ENCODE measurements at regions not wholly inside any gene's neighbourhood (a gene's known extent, or its start where the extent isn't known, plus 50 kb on each side); places are given as distances from the start of the nearest gene placed in this dataset.
A peak's percentile ranks its signal among the peaks of the same experiment; 100 is the strongest.

- Histone ChIP-seq H3K36me3 (ENCODE audit: control insufficient read depth in 2 of 2, insufficient read depth in 2 of 2, low read length in 2 of 2) (no peaks in the 10 kb centered on the region), H3K4me3 (ENCODE audit: low read length in 2 of 2) (peak overlapping the region in 1 of 2 donors; percentile 7), H3K27ac (ENCODE audit: low read depth in 2 of 2, low read length in 2 of 2) (no peak overlapping the region), H3K27me3 (ENCODE audit: control insufficient read depth in 2 of 2, insufficient read depth in 2 of 2, low read length in 2 of 2) (peaks cover 0 to 2% of the 10 kb centered on the region in 2 donors), H3K4me1 (ENCODE audit: control insufficient read depth in 2 of 2, insufficient read depth in 2 of 2, low read length in 2 of 2) (no peaks in the 10 kb centered on the region), H3K9ac (ENCODE audit: low read depth in 1 of 2, low read length in 2 of 2) (no peak overlapping the region), H3K9me3 (ENCODE audit: control insufficient read depth in 2 of 2, low read length in 2 of 2) (no peaks in the 10 kb centered on the region)
These were observed 158.2 kb upstream of the PRKCQ start for GRCh38 chr10:6738112-6738768.

GRCh38 chr10:6737758-6738111, 157.7 kb upstream of the PRKCQ start:
- Histone ChIP-seq H3K4me3 (ENCODE audit: low read length in 2 of 2) (no peak overlapping the region), H3K27me3 (ENCODE audit: control insufficient read depth in 2 of 2, insufficient read depth in 2 of 2, low read length in 2 of 2) (peaks cover 0 to 2% of the 10 kb centered on the region in 2 donors), H3K36me3 (ENCODE audit: control insufficient read depth in 2 of 2, insufficient read depth in 2 of 2, low read length in 2 of 2) (no peaks in the 10 kb centered on the region), H3K27ac (ENCODE audit: low read depth in 2 of 2, low read length in 2 of 2) (no peak overlapping the region), H3K4me1 (ENCODE audit: control insufficient read depth in 2 of 2, insufficient read depth in 2 of 2, low read length in 2 of 2) (no peaks in the 10 kb centered on the region), H3K9me3 (ENCODE audit: control insufficient read depth in 2 of 2, low read length in 2 of 2) (no peaks in the 10 kb centered on the region), H3K9ac (ENCODE audit: low read depth in 1 of 2, low read length in 2 of 2) (no peak overlapping the region)

- Histone ChIP-seq H3K27me3 (ENCODE audit: control insufficient read depth in 2 of 2, insufficient read depth in 2 of 2, low read length in 2 of 2) (peaks cover 0 to 2% of the 10 kb centered on the region in 2 donors), H3K9ac (ENCODE audit: low read depth in 1 of 2, low read length in 2 of 2) (no peak overlapping the region), H3K27ac (ENCODE audit: low read depth in 2 of 2, low read length in 2 of 2) (no peak overlapping the region), H3K4me3 (ENCODE audit: low read length in 2 of 2) (no peak overlapping the region), H3K4me1 (ENCODE audit: control insufficient read depth in 2 of 2, insufficient read depth in 2 of 2, low read length in 2 of 2) (no peaks in the 10 kb centered on the region), H3K36me3 (ENCODE audit: control insufficient read depth in 2 of 2, insufficient read depth in 2 of 2, low read length in 2 of 2) (no peaks in the 10 kb centered on the region), H3K9me3 (ENCODE audit: control insufficient read depth in 2 of 2, low read length in 2 of 2) (no peaks in the 10 kb centered on the region)
These were observed 157.1 kb upstream of the PRKCQ start for GRCh38 chr10:6737080-6737641.

GRCh38 chr10:6734286-6734685, 154.2 kb upstream of the PRKCQ start:
- H3K27me3 ChIP-seq (ENCODE audit: control insufficient read depth in 2 of 2, insufficient read depth in 2 of 2, low read length in 2 of 2): peaks cover 0 to 2% of the 10 kb centered on the region in 2 donors
- no peak overlapping the region for H3K4me3 ChIP-seq (ENCODE audit: low read length in 2 of 2)
- no peak overlapping the region for H3K27ac ChIP-seq (ENCODE audit: low read depth in 2 of 2, low read length in 2 of 2)
- no peak overlapping the region for H3K9ac ChIP-seq (ENCODE audit: low read depth in 1 of 2, low read length in 2 of 2)
- H3K4me1 ChIP-seq (ENCODE audit: control insufficient read depth in 2 of 2, insufficient read depth in 2 of 2, low read length in 2 of 2): no peaks in the 10 kb centered on the region
- H3K36me3 ChIP-seq (ENCODE audit: control insufficient read depth in 2 of 2, insufficient read depth in 2 of 2, low read length in 2 of 2): no peaks in the 10 kb centered on the region
- no peaks in the 10 kb centered on the region for H3K9me3 ChIP-seq (ENCODE audit: control insufficient read depth in 2 of 2, low read length in 2 of 2)

GRCh38 chr10:6729861-6730344, 149.8 kb upstream of the PRKCQ start:
- no peak overlapping the region for H3K27ac ChIP-seq (ENCODE audit: low read depth in 2 of 2, low read length in 2 of 2)
- H3K27me3 ChIP-seq (ENCODE audit: control insufficient read depth in 2 of 2, insufficient read depth in 2 of 2, low read length in 2 of 2): no peaks in the 10 kb centered on the region
- no peak overlapping the region for H3K9ac ChIP-seq (ENCODE audit: low read depth in 1 of 2, low read length in 2 of 2)

GRCh38 chr10:6729071-6729774, 149.1 kb upstream of the PRKCQ start:
- H3K9ac ChIP-seq (ENCODE audit: low read depth in 1 of 2, low read length in 2 of 2): no peak overlapping the region
- H3K27me3 ChIP-seq (ENCODE audit: control insufficient read depth in 2 of 2, insufficient read depth in 2 of 2, low read length in 2 of 2): no peaks in the 10 kb centered on the region
- no peaks in the 10 kb centered on the region for H3K4me1 ChIP-seq (ENCODE audit: control insufficient read depth in 2 of 2, insufficient read depth in 2 of 2, low read length in 2 of 2)
- H3K9me3 ChIP-seq (ENCODE audit: control insufficient read depth in 2 of 2, low read length in 2 of 2): no peaks in the 10 kb centered on the region
- no peak overlapping the region for H3K27ac ChIP-seq (ENCODE audit: low read depth in 2 of 2, low read length in 2 of 2)
- H3K36me3 ChIP-seq (ENCODE audit: control insufficient read depth in 2 of 2, insufficient read depth in 2 of 2, low read length in 2 of 2): no peaks in the 10 kb centered on the region
- no peak overlapping the region for H3K4me3 ChIP-seq (ENCODE audit: low read length in 2 of 2)

More at GRCh38 chr10:6729861-6730344, 149.8 kb upstream of the PRKCQ start:
- H3K36me3 ChIP-seq (ENCODE audit: control insufficient read depth in 2 of 2, insufficient read depth in 2 of 2, low read length in 2 of 2): no peaks in the 10 kb centered on the region
- no peaks in the 10 kb centered on the region for H3K4me1 ChIP-seq (ENCODE audit: control insufficient read depth in 2 of 2, insufficient read depth in 2 of 2, low read length in 2 of 2)
- H3K4me3 ChIP-seq (ENCODE audit: low read length in 2 of 2): no peak overlapping the region
- no peaks in the 10 kb centered on the region for H3K9me3 ChIP-seq (ENCODE audit: control insufficient read depth in 2 of 2, low read length in 2 of 2)

GRCh38 chr10:6726924-6727323, 146.8 kb upstream of the PRKCQ start:
- Histone ChIP-seq H3K36me3 (ENCODE audit: control insufficient read depth in 2 of 2, insufficient read depth in 2 of 2, low read length in 2 of 2) (no peaks in the 10 kb centered on the region), H3K27me3 (ENCODE audit: control insufficient read depth in 2 of 2, insufficient read depth in 2 of 2, low read length in 2 of 2) (no peaks in the 10 kb centered on the region), H3K9me3 (ENCODE audit: control insufficient read depth in 2 of 2, low read length in 2 of 2) (no peaks in the 10 kb centered on the region), H3K27ac (ENCODE audit: low read depth in 2 of 2, low read length in 2 of 2) (no peak overlapping the region), H3K4me3 (ENCODE audit: low read length in 2 of 2) (no peak overlapping the region), H3K4me1 (ENCODE audit: control insufficient read depth in 2 of 2, insufficient read depth in 2 of 2, low read length in 2 of 2) (no peaks in the 10 kb centered on the region), H3K9ac (ENCODE audit: low read depth in 1 of 2, low read length in 2 of 2) (no peak overlapping the region)

GRCh38 chr10:6722616-6723004, 142.5 kb upstream of the PRKCQ start:
- H3K27ac ChIP-seq (ENCODE audit: low read depth in 2 of 2, low read length in 2 of 2): no peak overlapping the region

GRCh38 chr10:6721964-6722615, 142.0 kb upstream of the PRKCQ start:
- Histone ChIP-seq H3K4me3 (ENCODE audit: low read length in 2 of 2) (no peak overlapping the region), H3K27ac (ENCODE audit: low read depth in 2 of 2, low read length in 2 of 2) (peak overlapping the region; percentile 33 to 44), H3K27me3 (ENCODE audit: control insufficient read depth in 2 of 2, insufficient read depth in 2 of 2, low read length in 2 of 2) (no peaks in the 10 kb centered on the region), H3K4me1 (ENCODE audit: control insufficient read depth in 2 of 2, insufficient read depth in 2 of 2, low read length in 2 of 2) (no peaks in the 10 kb centered on the region), H3K9me3 (ENCODE audit: control insufficient read depth in 2 of 2, low read length in 2 of 2) (no peaks in the 10 kb centered on the region), H3K9ac (ENCODE audit: low read depth in 1 of 2, low read length in 2 of 2) (no peak overlapping the region), H3K36me3 (ENCODE audit: control insufficient read depth in 2 of 2, insufficient read depth in 2 of 2, low read length in 2 of 2) (no peaks in the 10 kb centered on the region)

More at GRCh38 chr10:6722616-6723004, 142.5 kb upstream of the PRKCQ start:
- Histone ChIP-seq H3K27me3 (ENCODE audit: control insufficient read depth in 2 of 2, insufficient read depth in 2 of 2, low read length in 2 of 2) (no peaks in the 10 kb centered on the region), H3K36me3 (ENCODE audit: control insufficient read depth in 2 of 2, insufficient read depth in 2 of 2, low read length in 2 of 2) (no peaks in the 10 kb centered on the region), H3K4me3 (ENCODE audit: low read length in 2 of 2) (no peak overlapping the region), H3K4me1 (ENCODE audit: control insufficient read depth in 2 of 2, insufficient read depth in 2 of 2, low read length in 2 of 2) (no peaks in the 10 kb centered on the region), H3K9ac (ENCODE audit: low read depth in 1 of 2, low read length in 2 of 2) (no peak overlapping the region), H3K9me3 (ENCODE audit: control insufficient read depth in 2 of 2, low read length in 2 of 2) (no peaks in the 10 kb centered on the region)

- H3K9me3 ChIP-seq (ENCODE audit: control insufficient read depth in 2 of 2, low read length in 2 of 2): no peaks in the 10 kb centered on the region
- no peak overlapping the region for H3K4me3 ChIP-seq (ENCODE audit: low read length in 2 of 2)
- no peaks in the 10 kb centered on the region for H3K36me3 ChIP-seq (ENCODE audit: control insufficient read depth in 2 of 2, insufficient read depth in 2 of 2, low read length in 2 of 2)
- H3K9ac ChIP-seq (ENCODE audit: low read depth in 1 of 2, low read length in 2 of 2): no peak overlapping the region
- H3K4me1 ChIP-seq (ENCODE audit: control insufficient read depth in 2 of 2, insufficient read depth in 2 of 2, low read length in 2 of 2): no peaks in the 10 kb centered on the region
- no peaks in the 10 kb centered on the region for H3K27me3 ChIP-seq (ENCODE audit: control insufficient read depth in 2 of 2, insufficient read depth in 2 of 2, low read length in 2 of 2)
- peak overlapping the region; percentile 33 to 44 for H3K27ac ChIP-seq (ENCODE audit: low read depth in 2 of 2, low read length in 2 of 2)
These were observed 141.4 kb upstream of the PRKCQ start for GRCh38 chr10:6721480-6721879.
